GM18508 (cell line): ENCODE measurements at regions not wholly inside any gene's neighbourhood (a gene's known extent, or its start where the extent isn't known, plus 50 kb on each side); places are given as distances from the start of the nearest gene placed in this dataset.

Experiments used
- ATAC-seq: cut with Tn5 transposase; IDR thresholded peaks from one replicate; pipeline ENCODE4 v1.9.1; 2021; ENCODE audit warnings: moderate number of reproducible peaks; ENCODE audit not compliant: insufficient read depth, unreplicated experiment

DNA sequence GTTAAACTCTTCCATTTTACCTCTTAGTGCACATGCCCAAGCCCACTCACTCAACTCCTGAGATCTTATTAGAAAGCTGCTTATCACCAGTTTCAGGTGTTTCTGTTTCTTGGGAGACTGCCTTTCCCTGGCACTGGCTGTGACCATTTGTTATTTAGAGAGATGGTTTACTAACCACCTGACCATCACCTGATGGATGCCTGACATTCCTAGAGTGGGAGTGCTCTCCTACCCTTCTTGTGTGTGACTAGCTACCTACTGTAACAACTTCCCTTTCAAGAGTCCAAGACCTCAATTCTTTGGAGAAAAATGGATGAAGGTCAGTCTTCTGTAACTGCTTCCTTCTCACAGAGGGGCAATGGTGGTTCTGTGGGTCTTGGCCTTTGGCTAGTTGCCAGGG, 755.2 kb upstream of the ADAMTS5 start:
- ATAC-seq: no peak

DNA sequence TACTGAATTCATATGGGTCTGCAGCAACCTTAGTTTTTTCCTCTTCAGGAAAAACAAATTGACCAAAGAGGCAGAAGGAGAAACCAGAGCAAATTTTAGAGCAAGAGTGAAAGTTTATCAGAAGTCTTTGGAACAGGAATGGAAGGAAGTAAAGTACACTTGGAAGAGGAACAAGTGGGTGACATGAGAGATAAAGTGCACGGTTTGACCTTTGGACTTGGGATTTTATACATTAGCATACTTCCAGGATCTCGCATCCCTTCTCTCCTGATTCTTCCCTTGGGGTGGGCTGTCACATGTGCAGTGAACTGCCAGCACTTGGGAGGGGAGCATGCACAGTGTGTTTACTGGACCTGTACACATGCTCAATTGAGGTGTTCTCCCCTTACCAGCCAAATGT, 754.8 kb upstream of the ADAMTS5 start:
- ATAC-seq: no peak

DNA sequence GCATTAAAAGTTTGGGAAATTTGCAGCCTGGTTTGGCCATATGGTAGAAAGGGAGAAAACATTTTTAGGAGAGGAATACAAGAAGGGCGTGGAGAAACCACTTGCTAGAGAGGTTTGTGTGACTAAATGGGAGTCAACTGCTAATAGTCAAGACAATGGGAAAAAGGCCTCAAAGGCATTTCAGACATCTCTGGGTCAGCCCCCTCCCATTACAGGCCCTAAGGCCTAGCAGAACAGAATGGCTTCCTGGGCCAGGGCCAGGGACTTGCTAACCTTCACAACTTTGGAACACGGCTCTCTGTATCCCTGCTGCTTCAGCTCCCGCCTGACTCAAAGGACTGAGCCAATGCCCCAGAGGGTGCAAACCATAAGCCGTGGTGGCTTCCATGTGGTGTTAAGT, 752.3 kb upstream of the ADAMTS5 start:
- no peak for ATAC-seq

DNA sequence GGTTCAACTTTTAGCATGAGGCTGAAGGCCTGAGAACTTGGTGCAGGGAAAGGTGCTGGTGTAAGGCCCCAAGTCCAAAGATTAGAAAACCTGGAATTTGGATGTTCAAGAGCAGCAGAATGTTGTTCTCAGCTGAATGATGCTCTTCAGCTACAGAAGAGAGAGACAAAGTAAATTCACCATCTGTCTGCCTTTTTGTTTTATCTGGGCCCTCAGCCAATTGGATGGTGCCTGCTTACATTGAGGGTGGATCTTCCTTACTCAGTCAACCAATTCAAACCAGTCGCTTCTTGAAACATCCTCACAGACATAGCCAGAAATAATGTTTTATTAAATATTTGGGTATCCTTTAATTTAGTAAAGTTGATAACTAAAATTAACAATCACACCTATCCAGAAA, 748.2 kb upstream of the ADAMTS5 start:
- ATAC-seq: no peak

DNA sequence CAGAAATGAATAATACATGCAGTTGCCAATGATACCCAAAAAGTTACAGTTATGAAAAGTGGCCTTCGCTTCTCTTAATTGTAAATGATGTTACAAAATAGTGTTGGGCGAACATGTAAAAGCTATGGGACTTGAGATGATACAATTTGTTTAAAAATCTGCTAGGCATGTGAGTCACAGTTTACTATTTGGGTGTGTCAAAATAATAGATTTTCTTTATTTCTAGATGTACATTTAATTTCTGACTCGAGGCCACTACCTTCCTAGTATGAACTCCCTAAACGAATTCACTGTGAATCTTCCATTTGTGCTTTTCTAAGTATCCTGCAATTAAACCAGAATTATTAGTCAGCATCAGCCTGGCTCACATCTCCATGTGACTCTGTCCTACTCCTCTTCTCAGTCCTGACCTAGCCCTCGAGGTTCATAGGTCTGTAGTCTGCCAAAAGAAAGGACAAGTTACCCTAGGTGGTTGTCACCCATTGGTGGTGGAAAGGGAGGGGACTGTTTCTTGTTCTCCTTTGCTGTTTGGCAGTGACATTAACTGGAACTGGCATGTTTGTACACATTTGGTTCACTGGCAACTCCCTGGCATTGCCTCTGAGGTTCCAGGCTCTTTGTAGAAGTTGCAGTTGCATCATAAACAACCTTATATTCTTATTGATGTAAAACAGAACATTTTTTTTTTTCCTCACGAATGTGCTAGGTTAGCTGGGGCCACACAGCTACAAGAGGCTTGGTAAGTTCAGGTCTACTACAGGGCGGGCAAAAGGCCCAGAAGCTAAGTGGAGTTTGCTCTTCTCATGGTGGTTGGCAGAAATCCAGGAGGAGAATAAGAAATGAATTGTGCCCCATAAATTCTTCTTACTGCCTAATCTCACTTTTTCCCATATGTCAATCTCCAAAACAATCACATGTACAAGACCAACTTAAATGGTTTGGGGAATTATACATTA, 746.5 kb upstream of the ADAMTS5 start:
- ATAC-seq: no peak

DNA sequence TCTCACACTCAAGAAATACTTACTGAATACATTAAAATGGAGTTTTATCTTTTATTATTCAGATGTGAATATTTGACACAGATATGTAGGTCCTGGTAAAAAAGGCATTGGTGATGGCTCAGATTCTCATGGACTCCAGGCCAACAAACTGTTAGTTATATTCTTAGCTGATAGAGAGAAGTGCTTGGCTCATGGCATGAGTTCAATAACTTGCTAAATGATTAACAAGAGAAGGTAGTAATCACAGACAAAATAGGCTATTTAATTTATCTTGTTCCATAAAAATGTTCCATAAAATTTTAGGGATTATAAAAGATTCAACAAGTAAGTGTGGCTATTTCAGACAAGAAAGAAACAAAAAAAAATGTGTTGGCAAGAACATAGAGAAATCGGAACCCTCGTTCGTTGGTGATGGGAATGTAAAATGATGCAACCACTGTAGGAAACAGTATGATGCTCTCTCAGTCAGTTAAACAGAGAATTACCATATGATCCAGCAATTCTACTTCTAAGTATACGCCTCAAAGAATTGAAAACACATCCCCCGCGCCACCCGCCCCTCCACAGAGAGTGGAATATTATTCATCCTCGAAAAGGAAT, 737.8 kb upstream of the ADAMTS5 start:
- ATAC-seq: no peak

DNA sequence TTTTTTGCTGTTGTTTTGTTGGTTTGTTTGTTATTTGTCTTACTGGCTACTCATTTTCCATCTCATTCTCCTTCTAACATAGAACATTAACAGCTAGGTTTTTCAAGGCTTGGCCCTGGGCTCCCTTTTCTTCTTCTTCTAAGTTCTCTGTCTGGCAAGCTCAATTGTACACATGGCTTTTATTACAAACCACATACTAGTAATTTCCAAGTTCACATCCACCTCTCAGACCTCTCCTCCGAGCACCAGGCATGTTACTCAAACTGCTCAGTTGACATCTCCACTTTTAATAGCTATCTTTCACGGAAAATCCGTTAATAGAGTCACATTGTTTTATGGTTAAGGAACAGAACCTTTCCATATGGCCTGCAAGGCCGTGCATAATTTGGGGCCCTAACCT, 736.9 kb upstream of the ADAMTS5 start:
- no peak for ATAC-seq

DNA sequence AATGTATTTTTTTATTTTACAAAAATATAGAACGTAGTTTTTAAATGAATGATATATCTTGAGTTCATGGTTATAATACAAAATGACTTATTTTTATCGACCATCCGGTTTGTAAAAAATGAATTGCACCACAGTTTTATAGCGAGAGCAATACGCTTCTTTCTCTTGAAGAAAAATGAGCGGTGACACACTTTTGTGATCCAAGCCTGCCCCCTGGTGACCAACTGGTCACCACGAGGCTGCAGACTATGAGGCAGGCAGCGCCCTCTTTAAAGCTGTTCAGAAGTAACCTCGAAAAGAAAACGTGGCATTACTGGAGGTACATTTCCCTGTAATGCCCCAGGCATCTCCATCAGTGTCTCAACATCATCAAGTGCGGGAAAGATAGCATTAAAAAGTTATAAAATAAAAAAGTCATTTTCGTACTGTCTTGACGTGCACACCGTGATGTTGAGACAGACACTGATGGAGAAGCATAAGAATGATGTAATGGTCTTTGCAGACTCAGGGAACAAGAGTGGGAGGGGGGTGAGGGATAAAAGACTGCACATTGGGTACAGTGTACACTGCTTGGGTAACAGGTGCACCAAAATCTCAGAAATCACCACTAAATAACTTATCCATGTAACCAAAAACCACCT, 734.2 kb upstream of the ADAMTS5 start:
- ATAC-seq: no peak

DNA sequence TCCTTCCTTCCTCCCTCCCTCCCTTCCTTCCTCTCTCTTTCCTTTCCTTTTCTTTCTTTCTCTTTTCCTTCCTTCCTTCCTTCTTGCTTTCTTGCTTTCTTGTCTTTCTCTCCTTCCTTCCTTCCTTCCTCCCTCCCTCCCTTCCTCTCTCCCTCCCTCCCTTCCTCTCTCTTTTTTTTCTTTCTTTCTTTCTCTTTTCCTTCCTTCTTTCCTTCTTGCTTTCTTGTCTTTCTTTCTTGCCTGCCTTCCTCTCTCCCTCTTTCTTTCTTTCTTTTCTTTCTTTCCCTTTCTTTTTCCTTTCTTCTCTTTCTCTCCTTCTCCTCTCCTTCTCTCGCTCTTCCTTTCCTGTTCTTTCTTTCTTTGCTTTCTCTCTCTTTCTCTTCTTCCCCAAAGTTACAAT, 728.4 kb upstream of the ADAMTS5 start:
- no peak for ATAC-seq

DNA sequence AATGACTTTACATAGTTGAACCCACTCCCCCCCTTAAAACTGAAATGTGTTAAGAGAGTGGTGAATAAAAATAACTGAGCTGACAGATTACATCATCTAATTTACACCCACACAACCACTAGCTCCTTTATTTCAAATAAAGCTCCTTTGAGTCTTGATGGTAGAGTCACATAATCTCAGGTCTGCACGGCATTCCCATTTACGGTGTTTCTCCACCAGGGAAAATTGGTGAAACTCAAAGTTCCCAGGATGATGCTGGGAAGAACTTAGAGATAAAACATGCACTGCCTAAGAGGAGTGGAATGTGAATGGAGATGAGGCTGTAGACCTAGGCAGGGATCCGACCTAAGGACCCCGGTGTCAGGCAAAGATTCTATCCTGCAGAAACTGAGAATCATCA, 727.8 kb upstream of the ADAMTS5 start:
- no peak for ATAC-seq

DNA sequence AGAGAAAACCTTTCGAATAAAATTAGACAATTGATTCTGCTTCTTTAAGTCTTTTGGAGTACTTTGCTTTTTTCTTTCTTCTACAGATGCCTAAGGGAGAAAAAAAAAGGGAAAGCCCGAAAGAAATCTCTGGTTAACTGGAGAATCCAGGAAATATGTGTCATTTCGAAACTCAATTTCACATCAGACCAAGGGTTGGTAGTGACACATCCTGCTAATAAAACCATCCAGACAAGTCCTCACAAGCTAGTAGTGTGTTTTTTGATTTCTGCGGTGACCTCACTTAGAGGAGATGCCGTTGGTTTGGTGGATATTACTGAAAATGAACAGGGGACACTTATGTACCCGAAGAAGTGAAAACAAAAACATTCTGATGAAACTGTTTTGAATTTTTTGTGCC, 726.5 kb upstream of the ADAMTS5 start:
- ATAC-seq: no peak

DNA sequence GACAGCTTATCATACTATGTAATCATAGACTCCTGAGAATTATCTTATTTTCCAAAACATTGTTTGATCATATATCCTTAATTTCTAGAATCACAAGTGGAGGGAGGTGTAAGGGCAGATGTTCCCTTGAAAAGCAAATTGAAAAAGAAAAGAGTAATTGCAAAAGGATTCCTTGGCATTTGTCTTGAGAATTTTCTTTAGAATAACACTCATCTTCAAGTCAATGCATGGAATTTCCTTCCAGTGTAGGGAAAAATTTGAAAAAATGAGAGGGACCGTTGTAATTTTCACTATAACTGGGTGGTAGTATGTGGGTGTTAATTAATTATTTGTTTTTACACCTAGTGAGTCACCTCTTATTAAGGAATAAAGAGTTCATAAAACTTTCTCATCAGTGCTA, 724.6 kb upstream of the ADAMTS5 start:
- no peak for ATAC-seq

DNA sequence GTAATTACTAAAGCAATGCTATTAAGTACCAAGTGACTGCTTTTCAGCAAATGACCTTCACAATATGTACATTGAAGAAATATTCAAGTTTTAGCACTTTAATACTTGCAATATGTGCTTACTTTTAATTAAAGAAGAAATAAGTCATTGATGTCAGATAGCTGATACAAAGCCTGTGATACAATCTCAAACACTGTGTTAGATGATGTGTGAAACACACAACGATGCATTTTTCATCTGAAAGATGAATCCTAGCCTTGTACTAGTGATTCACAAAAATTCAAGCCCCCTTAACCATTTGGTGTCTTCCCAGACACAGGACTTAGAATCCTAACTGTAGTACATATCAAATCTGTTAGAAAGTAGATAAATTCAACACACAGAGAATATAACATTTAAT, 724.1 kb upstream of the ADAMTS5 start:
- no peak for ATAC-seq

DNA sequence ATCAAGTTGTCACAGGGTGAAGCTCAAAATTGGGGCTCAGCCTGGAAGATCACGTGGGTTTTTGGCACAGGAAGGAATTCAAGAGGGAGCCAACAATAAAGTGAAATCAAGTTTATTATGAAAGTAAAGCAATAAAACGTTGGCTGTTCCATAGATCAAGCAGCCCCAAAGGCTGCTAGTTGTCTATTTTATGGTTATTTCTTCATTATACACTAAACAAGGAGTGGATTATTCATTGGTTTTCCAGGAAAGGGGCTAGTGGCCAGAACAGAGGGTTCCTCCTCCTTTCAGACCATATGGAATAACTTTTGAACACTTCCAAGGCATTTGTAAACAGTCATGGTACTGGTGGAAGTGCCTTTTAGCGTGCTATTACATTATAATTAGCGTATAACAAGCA, 723.5 kb upstream of the ADAMTS5 start:
- no peak for ATAC-seq

DNA sequence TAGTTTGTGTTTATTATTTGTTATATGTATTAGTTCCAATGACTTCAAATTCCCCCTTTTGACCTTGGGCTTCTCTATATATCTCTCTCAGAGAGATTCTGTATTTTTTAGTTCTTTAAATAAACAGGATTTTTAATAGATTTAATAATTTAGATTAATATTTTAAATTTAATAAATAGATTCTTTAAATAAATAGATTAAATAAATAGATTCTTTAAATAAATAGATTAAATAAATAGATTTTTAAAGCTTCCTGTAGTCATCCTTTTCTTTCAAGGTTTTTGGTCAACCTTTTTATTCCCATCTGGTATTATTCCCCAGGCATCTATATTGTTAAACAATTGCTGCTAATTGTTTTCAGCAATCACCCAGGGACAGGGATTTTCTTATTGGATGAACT, 721.9 kb upstream of the ADAMTS5 start:
- no peak for ATAC-seq

DNA sequence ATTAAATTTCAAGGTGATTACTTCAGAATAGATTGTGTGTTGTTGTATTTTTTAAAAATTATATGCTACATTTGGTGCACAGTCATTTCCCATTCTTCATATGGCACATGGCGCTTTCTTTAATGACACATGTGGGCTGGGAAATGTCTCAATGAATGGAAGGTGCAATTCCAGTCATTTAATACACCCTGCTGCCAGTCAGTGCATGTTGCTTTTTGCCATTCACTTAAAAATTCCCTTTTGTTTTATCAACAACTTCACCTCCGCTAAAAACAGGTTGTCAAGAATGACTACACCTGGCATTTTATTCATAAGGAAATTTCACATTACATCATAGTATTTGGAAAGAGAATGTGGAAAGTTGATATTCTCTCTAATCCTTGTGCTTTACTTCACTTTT, 716.4 kb upstream of the ADAMTS5 start:
- ATAC-seq: no peak

DNA sequence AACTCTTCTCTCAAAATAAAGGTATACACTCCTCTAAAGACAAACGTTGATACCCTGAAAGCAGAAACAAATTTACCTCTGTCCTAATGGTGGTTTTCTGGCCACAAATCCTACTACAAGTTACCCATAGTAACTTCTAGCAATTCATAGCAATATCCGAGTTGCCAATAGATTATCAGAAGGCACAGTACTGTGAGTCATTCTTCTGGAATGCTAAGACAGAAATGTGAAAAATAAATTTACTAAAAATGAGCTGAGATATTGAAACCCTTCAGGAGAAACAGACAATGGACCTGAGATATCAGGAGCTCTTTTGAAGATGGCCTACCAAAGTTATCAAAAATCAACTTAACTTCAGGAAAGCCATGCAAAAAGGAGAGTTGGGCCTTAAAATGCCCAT, 715.0 kb upstream of the ADAMTS5 start:
- no peak for ATAC-seq

DNA sequence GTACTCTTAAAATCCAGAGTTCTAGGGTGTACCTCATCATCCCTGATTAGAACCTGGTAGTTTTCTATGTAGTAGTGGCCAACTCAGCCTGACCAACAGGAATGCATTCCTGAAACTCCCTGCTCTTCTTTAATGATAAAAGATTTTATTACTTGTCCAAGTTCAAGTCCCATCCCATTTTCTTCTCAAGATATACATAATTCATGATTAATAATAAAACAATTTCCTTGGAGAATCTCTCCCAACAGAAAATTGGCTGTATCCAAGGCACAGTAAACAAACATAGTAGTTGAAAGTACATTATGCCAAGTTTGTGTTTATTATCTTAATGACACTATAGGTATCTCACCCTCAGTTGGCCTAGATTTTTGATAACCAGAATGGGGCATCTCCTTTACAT, 714.1 kb upstream of the ADAMTS5 start:
- no peak for ATAC-seq

DNA sequence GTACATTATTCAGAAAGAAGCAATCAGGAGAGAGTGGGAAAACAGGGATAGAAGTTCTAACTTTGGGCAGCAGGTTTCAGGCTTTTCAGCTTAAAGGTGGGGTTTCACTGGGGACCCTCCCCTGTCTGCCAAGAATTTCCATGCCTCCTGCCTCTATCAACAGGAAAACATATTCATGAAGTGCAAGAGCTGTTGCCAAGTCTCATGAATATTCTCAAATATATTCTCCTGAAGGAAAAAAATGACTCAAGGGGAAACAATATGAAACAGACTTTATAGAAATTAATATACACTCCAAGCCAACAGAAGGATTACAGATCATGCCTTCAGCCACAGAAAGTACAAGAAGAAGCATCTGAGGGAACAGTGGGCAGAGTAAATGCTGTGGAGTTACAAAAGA, 713.3 kb upstream of the ADAMTS5 start:
- no peak for ATAC-seq

DNA sequence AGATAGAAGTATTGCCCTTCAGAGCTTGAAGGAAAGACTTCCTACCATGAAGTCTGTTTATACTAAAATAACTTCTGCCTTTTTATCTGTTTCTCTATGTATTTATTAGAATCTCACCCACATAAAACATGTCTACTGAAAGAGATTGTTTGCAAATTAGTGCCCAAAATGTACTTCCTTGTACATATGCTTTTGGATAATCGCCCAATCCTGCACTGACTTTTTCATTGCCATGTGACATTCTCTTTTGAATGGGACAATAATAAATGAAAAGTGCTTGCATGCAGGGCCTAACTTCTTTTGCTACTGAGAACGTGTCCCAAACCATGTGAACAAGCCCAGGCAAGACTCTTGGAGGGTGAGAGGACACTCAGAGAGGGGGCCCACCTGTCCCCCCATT, 711.6 kb upstream of the ADAMTS5 start:
- ATAC-seq: no peak

DNA sequence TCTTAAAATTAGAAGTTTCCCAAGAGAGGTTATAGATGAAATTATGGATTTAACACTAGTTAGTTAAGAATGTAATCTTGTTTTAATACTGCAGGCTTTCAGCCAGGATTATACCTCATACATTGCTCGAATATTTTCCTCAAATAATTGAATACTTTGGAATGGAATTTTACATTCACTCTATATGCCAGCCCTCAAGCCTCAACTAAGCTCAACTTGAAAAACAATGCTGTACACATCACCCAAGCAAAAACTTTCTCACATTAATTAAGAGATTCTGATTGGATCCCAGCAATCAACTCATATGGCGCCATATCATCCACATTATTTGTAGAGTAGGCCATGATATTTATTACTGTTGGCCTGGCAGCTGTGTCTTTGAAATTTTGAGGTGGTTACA, 710.7 kb upstream of the ADAMTS5 start:
- ATAC-seq: no peak

DNA sequence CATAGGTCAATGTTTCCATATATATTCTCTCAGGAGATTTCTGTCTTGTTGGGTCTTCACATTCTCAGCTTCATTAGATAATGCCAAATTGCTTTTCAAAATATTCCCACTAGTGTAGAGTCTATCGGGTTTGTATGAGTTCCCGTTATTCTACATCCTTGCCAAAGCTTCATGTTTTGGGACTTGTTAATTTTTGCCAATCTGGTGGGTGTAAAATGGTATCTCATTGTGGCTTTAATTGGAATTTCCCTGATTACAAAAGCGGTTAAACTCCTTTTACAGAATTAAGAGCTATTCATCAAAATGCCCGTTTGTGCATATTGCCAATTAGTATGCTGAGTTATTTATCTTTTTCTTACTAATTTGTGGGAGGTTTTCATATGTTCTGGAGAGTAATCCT, 708.4 kb upstream of the ADAMTS5 start:
- ATAC-seq: no peak
